Uterus (tissue), 3 donors: ENCODE measurements at regions not wholly inside any gene's neighbourhood (a gene's known extent, or its start where the extent isn't known, plus 50 kb on each side); places are given as distances from the start of the nearest gene placed in this dataset. TPM values are rescaled to one million over a fixed set of nuclear protein-coding genes. Genes with fewer than 3 reads are reported as not detected.

Experiments
- DNase-seq, 2 donors: peaks; one replicate each; pipeline ENCODE4 v3.0.0-alpha.2; 2019 to 2020
- H3K27ac ChIP-seq, 2 donors: fragments of 200-600 bp; sonication (generic); 1 replicate in 1 of 2; 2 replicates in 1 of 2; pipeline ENCODE4 v1.5.1; 2016 to 2018
- H3K27me3 ChIP-seq, 2 donors: fragments of 200-600 bp; sonication (generic); one replicate each; pipeline ENCODE4 v1.5.1; 2018 to 2019; ENCODE audit warnings: control low read depth in 1 of 2
- H3K36me3 ChIP-seq, 2 donors: fragments of 200-600 bp; sonication (generic); one replicate each; pipeline ENCODE4 v1.5.1; 2019; ENCODE audit warnings: control low read depth in 1 of 2
- H3K4me1 ChIP-seq, 2 donors: fragments of 200-600 bp; sonication (generic); one replicate each; pipeline ENCODE4 v1.5.1; 2018 to 2019; ENCODE audit warnings: control low read depth in 1 of 2
- H3K4me3 ChIP-seq, 2 donors: fragments of 200-600 bp; sonication (generic); 1 replicate in 1 of 2; 2 replicates in 1 of 2; pipeline ENCODE4 v1.5.1; 2018 to 2019; ENCODE audit warnings: mild to moderate bottlenecking in 1 of 2
- H3K9me3 ChIP-seq, 2 donors: fragments of 200-600 bp; sonication (generic); one replicate each; pipeline ENCODE4 v1.5.1; 2019; ENCODE audit warnings: control low read depth in 1 of 2
- POLR2A ChIP-seq, 2 donors: fragments of 450-650 bp; IDR thresholded peaks; one replicate each; pipeline ENCODE4 v1.6.1; 2016; ENCODE audit warnings: antibody characterized with exemption in 2 of 2, mild to moderate bottlenecking in 1 of 2, moderate library complexity in 1 of 2
- intact Hi-C: fragments of 100-400 bp; cut with DNase I; formaldehyde crosslinking; loops from one replicate; pipeline ENCODE4 v1.15.1; 2023; ENCODE audit warnings: low total_unique reads
- microRNA-seq: library from miRNA; unstranded; fragments of <30 nt; microRNA quantifications from one replicate; pipeline ENCODE4, GENCODE V29; 2016; ENCODE audit warnings: borderline microRNAs expressed, borderline replicate concordance
- small RNA-seq: library from RNA; depleted of rRNA; stranded (forward); fragments of <200 nt; gene quantifications from one replicate; pipeline ENCODE3, GENCODE V24; 2016
- TF ChIP-seq, protein P1 (sequence below), 4 experiments: fragments of 200-600 bp in 2 of 4; fragments of 450-650 bp in 2 of 4; sonication (generic) in 2 of 4; IDR thresholded peaks; one replicate each; pipeline ENCODE4 v1.5.1; 2016 to 2019; ENCODE audit warnings: antibody characterized with exemption in 4 of 4, mild to moderate bottlenecking in 2 of 4, moderate library complexity in 1 of 4
- donor health status: DM: yes; HTN: yes; CAD: no.

DNA sequence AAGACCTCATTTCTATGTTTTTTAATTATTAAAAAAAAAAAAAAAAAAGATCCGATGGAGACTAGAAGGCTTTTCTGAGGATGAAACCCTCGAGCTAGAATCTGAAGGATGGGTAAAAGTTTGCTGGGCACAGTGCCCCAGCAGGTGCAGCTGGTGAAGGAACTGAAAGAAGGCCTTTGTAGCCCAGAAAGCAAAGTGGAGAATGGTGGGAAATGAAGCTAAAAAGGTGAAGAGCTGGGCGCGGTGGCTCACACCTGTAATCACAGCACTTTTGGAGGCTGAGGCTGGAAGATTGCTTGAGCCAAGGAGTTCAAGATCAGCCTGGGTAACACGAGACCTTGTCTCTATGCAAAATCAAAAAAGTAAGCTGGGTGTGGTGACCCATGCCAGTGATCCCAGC, 50.3 kb upstream of the SEC14L1 start:
- Histone ChIP-seq H3K36me3 (no peaks in the 10 kb centered on the region), H3K27ac (peak overlapping the region in 1 of 2 donors; percentile 95), H3K4me3 (no peak overlapping the region), H3K9me3 (no peaks in the 10 kb centered on the region), H3K4me1 (peaks cover 0 to 4% of the 10 kb centered on the region in 2 donors), H3K27me3 (no peaks in the 10 kb centered on the region)
- TF ChIP-seq, protein P1, sequence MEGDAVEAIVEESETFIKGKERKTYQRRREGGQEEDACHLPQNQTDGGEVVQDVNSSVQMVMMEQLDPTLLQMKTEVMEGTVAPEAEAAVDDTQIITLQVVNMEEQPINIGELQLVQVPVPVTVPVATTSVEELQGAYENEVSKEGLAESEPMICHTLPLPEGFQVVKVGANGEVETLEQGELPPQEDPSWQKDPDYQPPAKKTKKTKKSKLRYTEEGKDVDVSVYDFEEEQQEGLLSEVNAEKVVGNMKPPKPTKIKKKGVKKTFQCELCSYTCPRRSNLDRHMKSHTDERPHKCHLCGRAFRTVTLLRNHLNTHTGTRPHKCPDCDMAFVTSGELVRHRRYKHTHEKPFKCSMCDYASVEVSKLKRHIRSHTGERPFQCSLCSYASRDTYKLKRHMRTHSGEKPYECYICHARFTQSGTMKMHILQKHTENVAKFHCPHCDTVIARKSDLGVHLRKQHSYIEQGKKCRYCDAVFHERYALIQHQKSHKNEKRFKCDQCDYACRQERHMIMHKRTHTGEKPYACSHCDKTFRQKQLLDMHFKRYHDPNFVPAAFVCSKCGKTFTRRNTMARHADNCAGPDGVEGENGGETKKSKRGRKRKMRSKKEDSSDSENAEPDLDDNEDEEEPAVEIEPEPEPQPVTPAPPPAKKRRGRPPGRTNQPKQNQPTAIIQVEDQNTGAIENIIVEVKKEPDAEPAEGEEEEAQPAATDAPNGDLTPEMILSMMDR (IDR thresholded peaks at IDR 0.05) = no peak
- TF ChIP-seq POLR2A (IDR thresholded peaks at IDR 0.05) = no peak
- intact Hi-C loops = no loop called here
- DNase-seq = no peak

Small RNA genes lying in the stretch of these regions (microRNA-seq; reads per million reads assigned to microRNA genes)
- gene MIR6516 = 3.4 reads per million

Small RNA genes lying in the stretch of these regions (small RNA-seq; reads per million reads assigned to genes)
- gene RF00017 (not detected), gene SCARNA16 (not detected)
